ENCODE measurements at regions not wholly inside any gene's neighbourhood (a gene's known extent, or its start where the extent isn't known, plus 50 kb on each side); places are given as distances from the start of the nearest gene placed in this dataset.

DNA sequence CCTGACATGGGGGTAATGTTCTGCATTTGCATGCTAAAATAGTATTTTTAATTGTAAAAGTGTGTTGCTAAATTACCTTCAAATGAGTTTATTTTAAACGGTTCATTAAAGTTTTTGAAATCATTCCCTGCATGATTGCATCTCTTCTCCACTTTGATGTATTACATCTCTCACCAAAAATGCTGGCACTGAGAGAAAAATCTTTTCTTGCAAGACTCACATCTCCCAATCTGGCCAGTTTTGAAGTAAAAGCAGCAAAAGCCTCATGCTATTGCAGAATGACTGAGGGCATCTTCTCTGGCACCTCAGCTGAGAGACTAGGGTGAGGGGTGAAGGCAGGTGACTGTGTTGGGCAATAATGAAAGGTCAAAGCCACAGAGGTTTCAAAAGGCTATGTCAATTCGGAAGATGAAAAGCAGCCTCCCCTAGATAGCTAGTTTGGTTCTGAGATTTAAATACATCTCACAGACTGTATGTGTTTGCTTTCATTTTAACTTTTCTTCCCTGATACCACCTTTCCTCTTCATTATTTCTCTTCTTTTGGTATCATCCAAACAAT is 292.2 kb upstream of the RAG2 start:
- TF ChIP-seq, protein P1, sequence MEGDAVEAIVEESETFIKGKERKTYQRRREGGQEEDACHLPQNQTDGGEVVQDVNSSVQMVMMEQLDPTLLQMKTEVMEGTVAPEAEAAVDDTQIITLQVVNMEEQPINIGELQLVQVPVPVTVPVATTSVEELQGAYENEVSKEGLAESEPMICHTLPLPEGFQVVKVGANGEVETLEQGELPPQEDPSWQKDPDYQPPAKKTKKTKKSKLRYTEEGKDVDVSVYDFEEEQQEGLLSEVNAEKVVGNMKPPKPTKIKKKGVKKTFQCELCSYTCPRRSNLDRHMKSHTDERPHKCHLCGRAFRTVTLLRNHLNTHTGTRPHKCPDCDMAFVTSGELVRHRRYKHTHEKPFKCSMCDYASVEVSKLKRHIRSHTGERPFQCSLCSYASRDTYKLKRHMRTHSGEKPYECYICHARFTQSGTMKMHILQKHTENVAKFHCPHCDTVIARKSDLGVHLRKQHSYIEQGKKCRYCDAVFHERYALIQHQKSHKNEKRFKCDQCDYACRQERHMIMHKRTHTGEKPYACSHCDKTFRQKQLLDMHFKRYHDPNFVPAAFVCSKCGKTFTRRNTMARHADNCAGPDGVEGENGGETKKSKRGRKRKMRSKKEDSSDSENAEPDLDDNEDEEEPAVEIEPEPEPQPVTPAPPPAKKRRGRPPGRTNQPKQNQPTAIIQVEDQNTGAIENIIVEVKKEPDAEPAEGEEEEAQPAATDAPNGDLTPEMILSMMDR (IDR thresholded peaks at IDR 0.05) = no peak
- TF ChIP-seq POLR2AphosphoS5 (IDR thresholded peaks at IDR 0.05; ENCODE audit: low read depth, low read length) (no peak), TCF7L2 (IDR thresholded peaks at IDR 0.05; ENCODE audit: low read depth, low read length) (no peak)

All from Panc1 (cell line).